ENCODE measurements at regions not wholly inside any gene's neighbourhood (a gene's known extent, or its start where the extent isn't known, plus 50 kb on each side); places are given as distances from the start of the nearest gene placed in this dataset.
A peak's percentile ranks its signal among the peaks of the same experiment; 100 is the strongest.

GRCh38 chr4:125917559-125917958, 602.8 kb downstream of the FAT4 start:
- TF ChIP-seq CTCF (IDR thresholded peaks at IDR 0.05), result no peak
- no peak for TF ChIP-seq POLR2A (IDR thresholded peaks at IDR 0.05)
- no peak overlapping the region for H3K4me3 ChIP-seq

GRCh38 chr4:125928652-125929051, 613.9 kb downstream of the FAT4 start:
- H3K36me3 ChIP-seq, result no peaks in the 10 kb centered on the region
- DNase-seq, result peak in 1 of 3 donors; percentile 23
- peaks cover 0 to 5% (median 0%) of the 10 kb centered on the region in 4 donors for H3K9me3 ChIP-seq
- TF ChIP-seq POLR2A (IDR thresholded peaks at IDR 0.05), result no peak
- H3K4me3 ChIP-seq, result no peak overlapping the region
- H3K4me1 ChIP-seq, result no peaks in the 10 kb centered on the region
- H3K27me3 ChIP-seq, result no peaks in the 10 kb centered on the region
- H3K27ac ChIP-seq, result no peak overlapping the region

More at GRCh38 chr4:125917559-125917958, 602.8 kb downstream of the FAT4 start:
- DNase-seq, result no peak
- H3K4me1 ChIP-seq, result no peaks in the 10 kb centered on the region
- H3K9me3 ChIP-seq, result no peaks in the 10 kb centered on the region
- H3K27me3 ChIP-seq, result no peaks in the 10 kb centered on the region
- no peaks in the 10 kb centered on the region for H3K36me3 ChIP-seq
- H3K27ac ChIP-seq, result no peak overlapping the region

GRCh38 chr4:125938541-125938940, 623.8 kb downstream of the FAT4 start:
- Histone ChIP-seq H3K4me1 (no peaks in the 10 kb centered on the region), H3K36me3 (no peaks in the 10 kb centered on the region), H3K9me3 (no peaks in the 10 kb centered on the region), H3K4me3 (no peak overlapping the region), H3K27ac (no peak overlapping the region), H3K27me3 (no peaks in the 10 kb centered on the region)
- TF ChIP-seq POLR2A (IDR thresholded peaks at IDR 0.05), result no peak
- TF ChIP-seq CTCF (IDR thresholded peaks at IDR 0.05), result no peak
- no peak for DNase-seq

- no peak for DNase-seq
- no peaks in the 10 kb centered on the region for H3K27me3 ChIP-seq
- H3K27ac ChIP-seq, result no peak overlapping the region
- H3K4me3 ChIP-seq, result no peak overlapping the region
- no peaks in the 10 kb centered on the region for H3K36me3 ChIP-seq
- H3K4me1 ChIP-seq, result no peaks in the 10 kb centered on the region
- H3K9me3 ChIP-seq, result no peaks in the 10 kb centered on the region
- TF ChIP-seq CTCF (IDR thresholded peaks at IDR 0.05), result no peak
- TF ChIP-seq POLR2A (IDR thresholded peaks at IDR 0.05), result no peak
These were observed 625.7 kb downstream of the FAT4 start for GRCh38 chr4:125940426-125940825.

GRCh38 chr4:125944966-125945365, 630.2 kb downstream of the FAT4 start:
- no peaks in the 10 kb centered on the region for H3K4me1 ChIP-seq
- no peak overlapping the region for H3K4me3 ChIP-seq
- no peak for TF ChIP-seq POLR2A (IDR thresholded peaks at IDR 0.05)
- TF ChIP-seq CTCF (IDR thresholded peaks at IDR 0.05), result no peak
- no peaks in the 10 kb centered on the region for H3K9me3 ChIP-seq
- no peaks in the 10 kb centered on the region for H3K27me3 ChIP-seq
- H3K27ac ChIP-seq, result no peak overlapping the region
- H3K36me3 ChIP-seq, result no peaks in the 10 kb centered on the region
- DNase-seq, result no peak

GRCh38 chr4:125948021-125948420, 633.3 kb downstream of the FAT4 start:
- Histone ChIP-seq H3K27me3 (no peaks in the 10 kb centered on the region), H3K4me3 (no peak overlapping the region), H3K27ac (no peak overlapping the region), H3K9me3 (no peaks in the 10 kb centered on the region), H3K4me1 (no peaks in the 10 kb centered on the region), H3K36me3 (no peaks in the 10 kb centered on the region)
- DNase-seq, result no peak
- TF ChIP-seq CTCF (IDR thresholded peaks at IDR 0.05) (no peak), POLR2A (IDR thresholded peaks at IDR 0.05) (no peak)

All from Peyer's patch (tissue), 4 donors.